H1 (cell line): ENCODE measurements at regions not wholly inside any gene's neighbourhood (a gene's known extent, or its start where the extent isn't known, plus 50 kb on each side); places are given as distances from the start of the nearest gene placed in this dataset.
A peak's percentile ranks its signal among the peaks of the same experiment; 100 is the strongest.

ENCODE experiments used
- CTCF ChIA-PET: fragments of 300-600 bp; sonication (Branson Sonifier 250); formaldehyde crosslinking; loops from one replicate; lab custom pipeline; 2021; ENCODE audit not compliant: partially characterized antibody; lab: Charles Lee
- POLR2A ChIA-PET: fragments of 300-600 bp; sonication (Branson Sonifier 250); formaldehyde crosslinking; loops from one replicate; lab custom pipeline; 2021; ENCODE audit warnings: inconsistent platforms; ENCODE audit not compliant: partially characterized antibody; lab: Charles Lee
- DNase-seq, 2 experiments: peaks; one replicate each; pipeline versions ENCODE4 v3.0.0 to v3.0.0-alpha.2; 2010 to 2022; ENCODE audit warnings: low spot score in 2 of 2, low read depth in 1 of 2, mixed read lengths in 1 of 2
- FAIRE-seq: peaks from 2 replicates; lab custom pipeline; 2011; peaks lifted over from hg19 to GRCh38; lab: Jason Lieb, UNC
- H2AFZ ChIP-seq: 2 replicates; pipeline ENCODE4 v1.8.1; 2012; ENCODE audit warnings: low read length, inconsistent platforms
- H2AK5ac ChIP-seq: 2 replicates; pipeline ENCODE4 v1.6.1; 2013; ENCODE audit warnings: low read depth, low read length
- H2BK120ac ChIP-seq: replicated peaks from 2 replicates; pipeline ENCODE3; 2013; ENCODE audit warnings: low read depth, low read length, inconsistent platforms
- H2BK12ac ChIP-seq: 2 replicates; pipeline ENCODE4 v1.6.1; 2013; ENCODE audit warnings: low read depth, low read length
- H2BK15ac ChIP-seq: 2 replicates; pipeline ENCODE4 v1.6.1; 2013; ENCODE audit warnings: low read length
- H2BK20ac ChIP-seq: 2 replicates; pipeline ENCODE4 v1.6.1; 2013; ENCODE audit warnings: low read length
- H2BK5ac ChIP-seq: 2 replicates; pipeline ENCODE4 v1.6.1; 2013; ENCODE audit warnings: low read depth, low read length
- H3K14ac ChIP-seq: 2 replicates; pipeline ENCODE4 v1.6.1; 2013; ENCODE audit warnings: inconsistent platforms; ENCODE audit not compliant: insufficient read length
- H3K18ac ChIP-seq: 2 replicates; pipeline ENCODE4 v1.6.1; 2013; ENCODE audit warnings: low read length; ENCODE audit errors: extremely low read depth
- H3K23ac ChIP-seq: 2 replicates; pipeline ENCODE4 v1.6.1; 2013; ENCODE audit warnings: inconsistent platforms; ENCODE audit not compliant: insufficient read length
- H3K23me2 ChIP-seq: 2 replicates; pipeline ENCODE4 v1.6.1; 2013; ENCODE audit warnings: low read depth, low read length
- H3K27ac ChIP-seq: 2 replicates; pipeline ENCODE4 v1.6.1; 2011; ENCODE audit warnings: low read depth, low read length, inconsistent platforms
- H3K27me3 ChIP-seq, 4 experiments: replicated peaks in 1 of 4; 1 replicate in 1 of 4; 2 replicates in 3 of 4; pipeline versions ENCODE4 v1.6.1 to v1.8.1; 2011 to 2013; ENCODE audit warnings: low read length in 3 of 4, mild to moderate bottlenecking in 3 of 4, inconsistent platforms in 2 of 4, mixed read lengths in 2 of 4, moderate library complexity in 1 of 4; ENCODE audit not compliant: control insufficient read depth in 3 of 4, insufficient read depth in 3 of 4; ENCODE audit errors: extremely low read depth in 1 of 4
- H3K36me3 ChIP-seq, 4 experiments: 2 replicates each; pipeline versions ENCODE4 v1.6.1 to v1.8.1; 2011 to 2013; ENCODE audit warnings: mild to moderate bottlenecking in 4 of 4, low read length in 3 of 4, moderate library complexity in 2 of 4, control low read depth in 1 of 4, inconsistent platforms in 1 of 4; ENCODE audit not compliant: insufficient read depth in 4 of 4, control insufficient read depth in 2 of 4
- H3K4ac ChIP-seq: replicated peaks from 2 replicates; pipeline ENCODE3; 2013; ENCODE audit warnings: low read length, low read depth, mixed read lengths, inconsistent platforms; ENCODE audit not compliant: insufficient read length
- H3K4me1 ChIP-seq, 4 experiments: replicated peaks in 1 of 4; 1 replicate in 1 of 4; 2 replicates in 3 of 4; pipeline versions ENCODE4 v1.6.1 to v1.8.1; 2011 to 2013; ENCODE audit warnings: low read length in 3 of 4, inconsistent platforms in 2 of 4, mixed read lengths in 1 of 4; ENCODE audit not compliant: insufficient read depth in 4 of 4, control insufficient read depth in 3 of 4
- H3K4me2 ChIP-seq, 2 experiments: 2 replicates each; pipeline versions ENCODE4 v1.6.1 to v1.8.1; 2011 to 2013; ENCODE audit warnings: low read depth in 2 of 2, low read length in 2 of 2, control low read depth in 1 of 2, inconsistent platforms in 1 of 2, mild to moderate bottlenecking in 1 of 2; ENCODE audit not compliant: insufficient read depth in 1 of 2
- H3K4me3 ChIP-seq, 4 experiments: fragments of 200-600, 300-600 bp in 1 of 4; sonication (generic), shearing (Covaris generic), sonication (Bioruptor Twin) in 1 of 4; 2 replicates each; pipeline versions ENCODE4 v1.5.1 to v1.8.1; 2011 to 2016; ENCODE audit warnings: low read length in 4 of 4, low read depth in 3 of 4, control low read depth in 2 of 4, inconsistent platforms in 2 of 4, mild to moderate bottlenecking in 2 of 4, mixed read lengths in 1 of 4, moderate library complexity in 1 of 4; ENCODE audit not compliant: insufficient read depth in 2 of 4; ENCODE audit errors: extremely low read depth in 1 of 4
- H3K56ac ChIP-seq: replicated peaks from 2 replicates; pipeline ENCODE3; 2013; ENCODE audit warnings: low read depth, mild to moderate bottlenecking, mixed read lengths, low read length, inconsistent platforms; ENCODE audit not compliant: insufficient read length
- H3K79me1 ChIP-seq: 2 replicates; pipeline ENCODE4 v1.6.1; 2013; ENCODE audit warnings: low read depth, low read length, control low read depth
- H3K79me2 ChIP-seq, 2 experiments: 2 replicates each; pipeline versions ENCODE4 v1.6.1 to v1.8.1; 2012 to 2013; ENCODE audit warnings: low read length in 2 of 2, mild to moderate bottlenecking in 2 of 2, inconsistent platforms in 1 of 2; ENCODE audit not compliant: insufficient read depth in 2 of 2, control insufficient read depth in 1 of 2
- H3K9ac ChIP-seq, 4 experiments: replicated peaks in 1 of 4; 1 replicate in 1 of 4; 2 replicates in 3 of 4; pipeline versions ENCODE4 v1.6.1 to v1.8.1; 2011 to 2013; ENCODE audit warnings: low read depth in 3 of 4, low read length in 3 of 4, control low read depth in 2 of 4, mild to moderate bottlenecking in 2 of 4, moderate library complexity in 2 of 4, inconsistent platforms in 1 of 4; ENCODE audit errors: extremely low read depth in 1 of 4
- H3K9me3 ChIP-seq, 2 experiments: 2 replicates each; pipeline versions ENCODE4 v1.6.1 to v1.8.1; 2012 to 2013; ENCODE audit warnings: mild to moderate bottlenecking in 2 of 2, moderate library complexity in 2 of 2, control low read depth in 1 of 2, inconsistent platforms in 1 of 2, low read depth in 1 of 2, low read length in 1 of 2, mixed read lengths in 1 of 2; ENCODE audit not compliant: insufficient read depth in 2 of 2
- H4K20me1 ChIP-seq, 2 experiments: replicated peaks in 1 of 2; 2 replicates each; pipeline versions ENCODE3 to v1.8.1; 2011 to 2013; ENCODE audit warnings: inconsistent platforms in 2 of 2, low read length in 2 of 2, mild to moderate bottlenecking in 1 of 2; ENCODE audit not compliant: insufficient read depth in 2 of 2, control insufficient read depth in 1 of 2
- H4K5ac ChIP-seq: 2 replicates; pipeline ENCODE4 v1.6.1; 2013; ENCODE audit warnings: low read length, low read depth, mixed read lengths, inconsistent platforms; ENCODE audit not compliant: insufficient read length
- H4K8ac ChIP-seq: 2 replicates; pipeline ENCODE4 v1.8.0; 2013; ENCODE audit warnings: mild to moderate bottlenecking, moderate library complexity, low read length, inconsistent platforms; ENCODE audit not compliant: insufficient read depth; ENCODE audit errors: extremely low read depth
- H4K91ac ChIP-seq: replicated peaks from 2 replicates; pipeline ENCODE3; 2013; ENCODE audit warnings: low read length, mixed read lengths, inconsistent platforms; ENCODE audit not compliant: insufficient read length
- CTCF ChIP-seq, 3 experiments: IDR thresholded peaks; 1 replicate in 2 of 3; 2 replicates in 1 of 3; pipeline versions ENCODE4 v1.5.1 to v1.6.1; 2011; ENCODE audit warnings: low read length in 3 of 3, mild to moderate bottlenecking in 3 of 3, inconsistent platforms in 2 of 3, low read depth in 1 of 3, moderate library complexity in 1 of 3; ENCODE audit not compliant: insufficient read depth in 1 of 3; ENCODE audit errors: control extremely low read depth in 1 of 3
- EP300 ChIP-seq, 2 experiments: IDR thresholded peaks; 1 replicate in 1 of 2; 2 replicates in 1 of 2; pipeline ENCODE4 v1.6.1; 2011 to 2012; ENCODE audit warnings: low read depth in 2 of 2, low read length in 2 of 2, mild to moderate bottlenecking in 2 of 2, borderline replicate concordance in 1 of 2, inconsistent platforms in 1 of 2, moderate library complexity in 1 of 2
- RAD21 ChIP-seq, 2 experiments: IDR thresholded peaks in 1 of 2; conservative IDR thresholded peaks in 1 of 2; 2 replicates each; pipeline ENCODE4 v1.6.1; 2011; ENCODE audit warnings: low read depth in 2 of 2, low read length in 2 of 2, improper control_type of control experiment in 1 of 2, inconsistent platforms in 1 of 2, mild to moderate bottlenecking in 1 of 2, moderate library complexity in 1 of 2
- WGBS, 2 experiments: shearing (Covaris generic) in 1 of 2; methylation state at CpG; one replicate each; pipeline versions ENCODE4 v1.1.6 to v1.1.7; 2013 to 2015; ENCODE audit warnings: low lambda C conversion rate in 2 of 2, mixed read lengths in 2 of 2, inconsistent platforms in 1 of 2, low coverage in 1 of 2, missing lambda C conversion rate in 1 of 2; ENCODE audit not compliant: insufficient replicate concordance in 2 of 2, insufficient coverage in 1 of 2, insufficient read length in 1 of 2; ENCODE audit errors: extremely low coverage in 1 of 2, missing lambda C conversion rate in 1 of 2; 5-methylcytosine and 5-hydroxymethylcytosine counted together

GRCh38 chr12:34625116-34625515 lies 602.8 kb downstream of the ALG10 start:
- no peak overlapping the region for H3K23ac ChIP-seq
- WGBS, 2 experiments = 43% methylated on average over 7 of the region's 7 CpGs; no CpG with 5 or more reads in 1 of the 2 experiments
- H3K4ac ChIP-seq = no peak overlapping the region

More at GRCh38 chr12:34625116-34625515, 602.8 kb downstream of the ALG10 start:
- no peak overlapping the region for H3K4me2 ChIP-seq
- H2BK20ac ChIP-seq = no peak overlapping the region
- DNase-seq = no peak
- no peak overlapping the region for H3K56ac ChIP-seq
- ChIA-PET CTCF (no interaction called here), POLR2A (no interaction called here)
- no peaks in the 10 kb centered on the region for H3K4me1 ChIP-seq
- no peaks in the 10 kb centered on the region for H4K20me1 ChIP-seq
- H3K4me3 ChIP-seq = no peak overlapping the region
- peaks cover 75 to 78% of the 10 kb centered on the region in 2 experiments for H3K9me3 ChIP-seq
- no peak overlapping the region for H2BK12ac ChIP-seq
- H3K27me3 ChIP-seq = no peaks in the 10 kb centered on the region
- H4K91ac ChIP-seq = no peak overlapping the region
- no peaks in the 10 kb centered on the region for H3K79me1 ChIP-seq
- no peak overlapping the region for H4K5ac ChIP-seq
- H2AFZ ChIP-seq = no peak overlapping the region
- no peak overlapping the region for H3K27ac ChIP-seq
- H2AK5ac ChIP-seq = no peak overlapping the region
- TF ChIP-seq EP300 (IDR thresholded peaks at IDR 0.05; ENCODE audit: borderline replicate concordance in 1 of 2, low read depth in 2 of 2, low read length in 2 of 2) = no peak
- peak in 1 of 3 experiments; percentile 6; a peak in 1 of 4 replicates for TF ChIP-seq CTCF (IDR thresholded peaks at IDR 0.05; ENCODE audit: control extremely low read depth in 1 of 3, insufficient read depth in 1 of 3, low read depth in 1 of 3, low read length in 3 of 3)
- TF ChIP-seq RAD21 (IDR thresholded peaks at IDR 0.05 in 1 of 2, conservative IDR thresholded peaks at IDR 0.05 in 1 of 2; ENCODE audit: low read depth in 2 of 2, low read length in 2 of 2) = peak; percentile 42 to 54
- no peak overlapping the region for H2BK120ac ChIP-seq
- no peak overlapping the region for H2BK15ac ChIP-seq
- no peak overlapping the region for H4K8ac ChIP-seq
- H3K23me2 ChIP-seq = no peaks in the 10 kb centered on the region
- no peak overlapping the region for H3K9ac ChIP-seq
- no peaks in the 10 kb centered on the region for H3K79me2 ChIP-seq
- no peak overlapping the region for H3K14ac ChIP-seq
- FAIRE-seq = no peak
- no peak overlapping the region for H2BK5ac ChIP-seq
- H3K18ac ChIP-seq = no peak overlapping the region
- H3K36me3 ChIP-seq = no peaks in the 10 kb centered on the region
